Astrocyte (in vitro differentiated cells and primary cell): ENCODE measurements at regions not wholly inside any gene's neighbourhood (a gene's known extent, or its start where the extent isn't known, plus 50 kb on each side); places are given as distances from the start of the nearest gene placed in this dataset.
A peak's percentile ranks its signal among the peaks of the same experiment; 100 is the strongest.

ENCODE experiments used
- DNase-seq: peaks from one replicate; pipeline ENCODE4 v3.0.0-alpha.2; 2010; ENCODE audit warnings: low read depth
- FAIRE-seq: peaks from 2 replicates; lab custom pipeline; 2011; peaks lifted over from hg19 to GRCh38; lab: Jason Lieb, UNC
- H2AFZ ChIP-seq: 2 replicates; pipeline ENCODE4 v1.6.0; 2012; ENCODE audit warnings: low read depth, low read length, inconsistent platforms
- H3K27ac ChIP-seq: 2 replicates; pipeline ENCODE4 v1.5.1; 2011; ENCODE audit warnings: low read depth, low read length, inconsistent platforms
- H3K27me3 ChIP-seq: 2 replicates; pipeline ENCODE4 v1.6.0; 2011; ENCODE audit warnings: low read length, inconsistent platforms; ENCODE audit not compliant: insufficient read depth
- H3K36me3 ChIP-seq: 2 replicates; pipeline ENCODE4 v1.5.1; 2011; ENCODE audit warnings: low read length, inconsistent platforms; ENCODE audit not compliant: insufficient read depth
- H3K4me1 ChIP-seq: 2 replicates; pipeline ENCODE4 v1.5.1; 2011; ENCODE audit warnings: low read length, inconsistent platforms; ENCODE audit not compliant: insufficient read depth
- H3K4me2 ChIP-seq: 2 replicates; pipeline ENCODE4 v1.6.0; 2012; ENCODE audit warnings: low read length, inconsistent platforms
- H3K4me3 ChIP-seq: 2 replicates; pipeline ENCODE4 v1.5.1; 2011; ENCODE audit warnings: low read depth, mild to moderate bottlenecking, low read length, inconsistent platforms; ENCODE audit not compliant: insufficient read depth
- H3K79me2 ChIP-seq: 2 replicates; pipeline ENCODE4 v1.6.0; 2012; ENCODE audit warnings: mild to moderate bottlenecking, low read length, inconsistent platforms; ENCODE audit not compliant: insufficient read depth
- H3K9ac ChIP-seq: 2 replicates; pipeline ENCODE4 v1.6.0; 2012; ENCODE audit warnings: mild to moderate bottlenecking, low read length, inconsistent platforms
- H3K9me3 ChIP-seq: 2 replicates; pipeline ENCODE4 v1.5.1; 2012; ENCODE audit warnings: low read depth, mild to moderate bottlenecking, low read length, inconsistent platforms; ENCODE audit not compliant: insufficient read depth
- H4K20me1 ChIP-seq: 2 replicates; pipeline ENCODE4 v1.6.0; 2012; ENCODE audit warnings: low read length, inconsistent platforms; ENCODE audit not compliant: insufficient read depth
- H3K27ac Mint-ChIP-seq: one replicate; pipeline ENCODE4 v1.8.0; 2021; ENCODE audit warnings: mild to moderate bottlenecking, mixed read lengths; ENCODE audit not compliant: unreplicated experiment
- H3K27me3 Mint-ChIP-seq: one replicate; pipeline ENCODE4 v1.8.0; 2021; ENCODE audit warnings: low read depth, mixed read lengths; ENCODE audit not compliant: unreplicated experiment
- H3K36me3 Mint-ChIP-seq: one replicate; pipeline ENCODE4 v1.8.0; 2021; ENCODE audit warnings: low read depth, mixed read lengths; ENCODE audit not compliant: unreplicated experiment
- H3K4me1 Mint-ChIP-seq: one replicate; pipeline ENCODE4 v1.8.0; 2021; ENCODE audit warnings: low read depth, mixed read lengths; ENCODE audit not compliant: unreplicated experiment
- H3K4me3 Mint-ChIP-seq: one replicate; pipeline ENCODE4 v1.8.0; 2021; ENCODE audit warnings: mild to moderate bottlenecking, moderate library complexity, mixed read lengths; ENCODE audit not compliant: unreplicated experiment
- H3K9me3 Mint-ChIP-seq: one replicate; pipeline ENCODE4 v1.8.0; 2021; ENCODE audit warnings: mild to moderate bottlenecking, mixed read lengths; ENCODE audit not compliant: unreplicated experiment
- EZH2 ChIP-seq: IDR thresholded peaks from 2 replicates; pipeline ENCODE4 v1.6.1; 2012; ENCODE audit warnings: mild to moderate bottlenecking, low read length, inconsistent platforms; ENCODE audit not compliant: insufficient read depth
- TF ChIP-seq, protein P1 (sequence below): IDR thresholded peaks from 2 replicates; pipeline ENCODE4 v1.5.1; 2011; ENCODE audit warnings: low read depth, mild to moderate bottlenecking, inconsistent platforms, low read length, moderate library complexity; ENCODE audit not compliant: insufficient read depth

DNA sequence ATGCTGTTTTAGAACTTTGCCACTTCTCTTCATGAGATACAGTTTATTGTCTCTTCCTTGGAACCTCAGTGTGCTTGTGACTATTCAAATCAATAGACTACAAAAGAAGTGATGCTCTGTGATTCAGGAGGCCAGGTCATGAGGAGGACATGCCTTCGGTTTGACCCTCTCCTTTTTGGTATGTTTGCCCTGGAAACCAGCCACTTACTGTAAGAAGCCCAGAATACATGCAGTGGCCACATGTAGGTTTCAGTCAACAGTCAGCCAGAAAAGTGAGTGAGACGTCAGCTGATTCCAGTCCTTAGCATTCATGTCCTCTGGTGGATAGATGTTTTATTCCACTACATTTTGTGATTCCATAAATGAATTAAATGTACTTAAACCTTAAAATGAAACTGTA lies 328.7 kb downstream of the PCDH18 start:
- Mint-ChIP-seq H3K9me3 (no peaks in the 10 kb centered on the region), H3K27ac (no peak overlapping the region), H3K36me3 (no peaks in the 10 kb centered on the region), H3K4me3 (no peak overlapping the region), H3K4me1 (no peaks in the 10 kb centered on the region), H3K27me3 (no peaks in the 10 kb centered on the region)
- no peaks in the 10 kb centered on the region for H3K27me3 ChIP-seq
- no peaks in the 10 kb centered on the region for H3K4me1 ChIP-seq
- TF ChIP-seq, protein P1, sequence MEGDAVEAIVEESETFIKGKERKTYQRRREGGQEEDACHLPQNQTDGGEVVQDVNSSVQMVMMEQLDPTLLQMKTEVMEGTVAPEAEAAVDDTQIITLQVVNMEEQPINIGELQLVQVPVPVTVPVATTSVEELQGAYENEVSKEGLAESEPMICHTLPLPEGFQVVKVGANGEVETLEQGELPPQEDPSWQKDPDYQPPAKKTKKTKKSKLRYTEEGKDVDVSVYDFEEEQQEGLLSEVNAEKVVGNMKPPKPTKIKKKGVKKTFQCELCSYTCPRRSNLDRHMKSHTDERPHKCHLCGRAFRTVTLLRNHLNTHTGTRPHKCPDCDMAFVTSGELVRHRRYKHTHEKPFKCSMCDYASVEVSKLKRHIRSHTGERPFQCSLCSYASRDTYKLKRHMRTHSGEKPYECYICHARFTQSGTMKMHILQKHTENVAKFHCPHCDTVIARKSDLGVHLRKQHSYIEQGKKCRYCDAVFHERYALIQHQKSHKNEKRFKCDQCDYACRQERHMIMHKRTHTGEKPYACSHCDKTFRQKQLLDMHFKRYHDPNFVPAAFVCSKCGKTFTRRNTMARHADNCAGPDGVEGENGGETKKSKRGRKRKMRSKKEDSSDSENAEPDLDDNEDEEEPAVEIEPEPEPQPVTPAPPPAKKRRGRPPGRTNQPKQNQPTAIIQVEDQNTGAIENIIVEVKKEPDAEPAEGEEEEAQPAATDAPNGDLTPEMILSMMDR, result no peak
- no peak for TF ChIP-seq EZH2
- H4K20me1 ChIP-seq, result no peaks in the 10 kb centered on the region
- FAIRE-seq (peak; percentile 13), DNase-seq (peak; percentile 68)
- H3K4me3 ChIP-seq, result no peak overlapping the region
- H3K27ac ChIP-seq, result no peak overlapping the region
- H3K9ac ChIP-seq, result no peak overlapping the region
- H3K4me2 ChIP-seq, result peak overlapping the region; percentile 13
- H3K36me3 ChIP-seq, result no peaks in the 10 kb centered on the region
- H2AFZ ChIP-seq, result peak overlapping the region; percentile 49
- H3K79me2 ChIP-seq, result no peaks in the 10 kb centered on the region
- H3K9me3 ChIP-seq, result no peaks in the 10 kb centered on the region

DNA sequence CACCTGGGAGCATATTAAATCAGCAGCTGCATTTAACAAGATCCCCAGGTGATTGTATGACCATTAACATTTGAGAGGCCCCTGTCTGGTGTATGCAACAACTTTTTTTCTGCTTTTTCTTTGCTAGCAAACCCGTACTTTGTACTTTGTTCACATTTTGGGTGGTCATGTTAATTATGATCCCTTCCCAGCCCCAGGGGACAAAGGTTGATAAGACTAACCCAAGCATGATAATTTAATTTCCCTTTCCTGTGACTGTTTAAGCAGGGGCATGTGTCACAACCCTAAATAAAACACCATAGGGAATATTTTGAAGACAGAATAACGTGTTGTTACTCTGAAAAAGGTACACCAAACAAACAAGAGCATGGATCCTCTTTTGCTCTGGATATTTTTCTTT lies 332.0 kb downstream of the PCDH18 start:
- H3K36me3 ChIP-seq, result no peaks in the 10 kb centered on the region
- H3K27ac ChIP-seq, result no peak overlapping the region
- no peak overlapping the region for H3K27ac Mint-ChIP-seq
- no peak overlapping the region for H3K4me3 Mint-ChIP-seq
- DNase-seq, result no peak
- no peaks in the 10 kb centered on the region for H3K9me3 Mint-ChIP-seq
- H2AFZ ChIP-seq, result no peak overlapping the region
- no peak overlapping the region for H3K4me2 ChIP-seq
- no peak for FAIRE-seq
- H4K20me1 ChIP-seq, result no peaks in the 10 kb centered on the region
- no peak overlapping the region for H3K9ac ChIP-seq
- H3K4me1 ChIP-seq, result no peaks in the 10 kb centered on the region
- TF ChIP-seq, protein P1, result no peak
- no peak for TF ChIP-seq EZH2
- no peaks in the 10 kb centered on the region for H3K79me2 ChIP-seq
- H3K36me3 Mint-ChIP-seq, result no peaks in the 10 kb centered on the region
- no peaks in the 10 kb centered on the region for H3K4me1 Mint-ChIP-seq
- H3K4me3 ChIP-seq, result no peak overlapping the region
- no peaks in the 10 kb centered on the region for H3K9me3 ChIP-seq
- H3K27me3 Mint-ChIP-seq, result no peaks in the 10 kb centered on the region
- H3K27me3 ChIP-seq, result no peaks in the 10 kb centered on the region

DNA sequence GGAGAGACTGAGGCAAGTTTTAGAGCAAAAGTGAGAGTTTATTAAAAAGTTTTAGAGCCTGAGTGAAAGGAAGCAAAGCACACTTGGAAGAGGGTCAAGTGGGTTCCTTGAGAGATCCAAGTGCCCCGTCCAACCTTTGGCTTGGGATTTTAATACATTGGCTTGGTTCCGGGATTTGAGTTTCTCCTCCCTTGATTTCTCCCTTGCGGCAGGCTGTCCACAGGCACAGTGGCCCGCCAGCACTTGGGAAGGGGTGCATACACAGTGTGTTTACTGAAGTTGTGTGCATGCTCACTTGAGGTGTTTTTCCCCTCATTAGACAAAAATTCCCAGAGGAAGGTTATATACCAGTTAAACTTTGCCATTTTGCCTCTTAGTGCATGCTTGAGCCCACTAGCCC lies 333.5 kb downstream of the PCDH18 start:
- no peaks in the 10 kb centered on the region for H3K9me3 ChIP-seq
- TF ChIP-seq, protein P1, result no peak
- no peak for TF ChIP-seq EZH2
- Mint-ChIP-seq H3K4me1 (no peaks in the 10 kb centered on the region), H3K36me3 (no peaks in the 10 kb centered on the region), H3K9me3 (no peaks in the 10 kb centered on the region), H3K4me3 (no peak overlapping the region), H3K27ac (no peak overlapping the region), H3K27me3 (no peaks in the 10 kb centered on the region)
- no peaks in the 10 kb centered on the region for H3K79me2 ChIP-seq
- H3K36me3 ChIP-seq, result no peaks in the 10 kb centered on the region
- no peak overlapping the region for H2AFZ ChIP-seq
- H3K9ac ChIP-seq, result no peak overlapping the region
- H3K4me1 ChIP-seq, result no peaks in the 10 kb centered on the region
- H3K4me3 ChIP-seq, result no peak overlapping the region
- H4K20me1 ChIP-seq, result no peaks in the 10 kb centered on the region
- no peak for DNase-seq
- no peak for FAIRE-seq
- H3K4me2 ChIP-seq, result no peak overlapping the region
- H3K27me3 ChIP-seq, result no peaks in the 10 kb centered on the region
- H3K27ac ChIP-seq, result no peak overlapping the region
